Mesenteric fat pad (tissue), 1 donor: ENCODE measurements at regions not wholly inside any gene's neighbourhood (a gene's known extent, or its start where the extent isn't known, plus 50 kb on each side); places are given as distances from the start of the nearest gene placed in this dataset.
"Not testable (repeated sequence)": the region's sequence is repeated elsewhere in the genome, so short reads cannot be mapped to it uniquely, and the experiment has no call there.

ENCODE experiments used
- DNase-seq: peaks from one replicate; pipeline ENCODE4 v3.0.0-alpha.2; 2020; ENCODE audit warnings: low spot score
- donor health status: DM: yes; HTN: yes; CAD: no.

DNA sequence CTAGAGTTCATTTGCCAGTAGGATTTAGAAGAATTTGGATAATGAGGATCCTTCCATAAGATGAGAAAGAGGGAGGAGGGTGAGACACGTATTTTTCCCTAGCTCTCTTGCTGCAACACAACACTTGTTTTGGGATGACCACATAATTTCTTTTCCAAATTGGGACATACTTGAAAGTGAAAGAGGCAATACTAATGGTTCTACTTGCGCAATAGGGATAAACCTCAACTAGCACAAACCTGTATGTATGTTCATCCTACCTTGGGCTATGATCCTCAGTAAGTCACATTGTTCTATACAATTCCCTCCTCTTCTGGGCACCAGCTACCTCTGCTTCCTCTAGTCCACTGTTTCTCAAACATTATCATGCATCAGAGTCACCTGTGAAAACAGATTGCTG, 1208.8 kb upstream of the LRRTM1 start:
- no peak for DNase-seq

DNA sequence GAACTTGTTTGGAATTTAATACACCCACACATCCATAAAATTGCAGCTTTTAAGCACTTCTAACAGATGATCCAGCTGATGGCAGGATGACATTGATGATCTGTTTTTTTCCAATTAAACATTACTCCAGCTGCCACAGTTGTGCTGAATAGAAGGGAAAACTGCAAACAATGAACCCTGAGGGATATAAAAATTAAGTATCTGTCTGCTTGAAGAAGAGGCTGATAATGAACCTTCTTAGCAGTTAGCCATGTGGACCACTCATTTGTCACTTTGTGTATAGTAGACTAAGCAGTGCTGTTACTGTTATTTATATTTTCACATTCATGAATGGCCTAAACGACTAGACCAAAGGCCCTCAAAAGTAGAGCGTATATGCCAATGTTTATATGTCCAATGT, 1201.0 kb upstream of the LRRTM1 start:
- DNase-seq = no peak

DNA sequence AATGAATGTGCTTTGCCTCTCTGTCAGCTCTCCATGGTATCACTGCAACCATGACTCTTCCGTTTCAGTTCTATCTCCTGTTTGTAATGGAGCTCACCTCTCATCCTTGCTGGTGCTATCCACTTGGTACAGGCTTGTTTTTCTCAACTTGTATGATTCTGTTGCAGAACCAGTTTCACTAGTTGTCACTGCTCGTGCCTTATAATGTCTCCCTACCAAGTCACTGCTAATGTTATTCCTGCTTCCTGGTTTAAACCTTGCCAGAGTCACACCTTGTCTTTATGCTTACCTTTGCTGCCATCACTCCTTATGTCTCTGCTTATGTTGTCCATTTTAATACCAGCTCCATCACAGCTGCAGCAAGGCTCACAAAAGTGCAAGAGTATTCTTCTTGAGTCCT, 1191.0 kb upstream of the LRRTM1 start:
- DNase-seq = no peak

DNA sequence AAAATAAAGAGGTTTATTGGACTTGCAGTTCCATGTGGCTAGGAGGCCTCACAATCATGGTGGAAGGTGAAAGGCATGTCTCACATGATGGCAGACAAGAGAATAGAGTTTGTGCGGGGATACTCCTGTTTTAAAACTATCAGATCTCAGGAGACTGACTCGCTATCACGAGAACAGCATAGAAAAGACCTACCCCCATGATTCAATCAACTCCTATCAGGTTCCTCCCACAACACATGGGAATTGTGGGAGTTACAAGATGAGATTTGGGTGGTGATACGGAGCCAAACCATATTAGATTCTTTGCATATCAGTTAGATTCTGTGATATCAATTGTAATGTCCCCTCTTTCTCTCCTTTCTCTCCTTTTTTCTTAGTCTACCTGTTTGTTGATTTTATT, 1178.7 kb upstream of the LRRTM1 start:
- DNase-seq = no peak

DNA sequence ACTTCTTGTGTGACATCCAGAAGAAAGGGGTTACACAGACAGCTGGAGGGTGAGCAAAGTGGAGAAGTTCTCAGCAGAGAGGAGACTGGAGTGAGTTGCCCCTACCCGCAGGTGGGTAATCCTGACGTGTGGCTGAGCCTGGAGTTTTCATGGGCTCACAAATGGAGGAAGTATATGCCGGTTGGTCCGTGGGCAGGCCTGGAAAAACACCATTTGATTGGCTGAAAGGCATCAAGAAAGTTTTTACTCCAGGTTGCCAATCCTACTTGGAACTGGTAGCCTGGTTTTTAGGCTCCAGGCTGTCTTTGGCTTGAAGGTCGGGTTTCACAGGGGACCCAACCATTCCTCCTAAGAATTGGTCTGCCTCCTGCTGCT, 1177.4 kb upstream of the LRRTM1 start:
- no peak for DNase-seq

DNA sequence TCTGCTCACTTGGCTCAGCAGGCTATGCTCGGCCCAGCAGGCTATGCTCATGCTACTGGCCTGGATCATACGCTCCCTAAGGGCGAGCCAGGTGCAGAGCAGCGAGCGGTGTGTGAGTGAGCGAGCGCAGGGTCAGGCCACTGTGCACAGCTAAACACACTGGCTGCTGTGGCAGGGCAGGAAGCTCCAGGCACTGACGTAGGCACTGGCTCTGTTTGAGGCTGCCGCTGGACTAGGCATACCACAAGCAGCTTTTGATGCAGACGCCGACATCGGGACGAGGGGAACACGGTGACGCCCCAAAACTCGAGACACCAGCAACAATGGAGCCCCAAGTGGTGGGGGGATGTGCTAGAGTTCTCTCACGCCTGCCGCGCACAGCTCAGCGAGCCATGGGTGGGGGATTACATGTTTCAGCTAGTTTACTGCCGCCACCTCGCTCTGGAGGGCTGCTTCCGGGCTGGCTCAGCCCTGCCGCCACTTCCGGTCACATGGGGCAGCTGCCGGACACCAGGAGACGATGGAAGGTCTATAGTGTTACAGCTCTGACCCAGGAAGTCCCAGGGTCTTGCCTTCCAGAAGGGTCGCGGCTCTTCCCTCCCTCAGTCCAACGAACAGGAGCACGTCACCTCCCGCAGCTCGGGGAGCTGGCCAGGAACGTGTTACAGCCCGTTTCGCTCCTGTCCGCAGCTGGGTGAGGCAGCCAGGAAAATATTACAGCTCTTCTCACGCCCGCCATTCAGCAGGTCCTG, 1176.9 kb upstream of the LRRTM1 start:
- DNase-seq = no peak

DNA sequence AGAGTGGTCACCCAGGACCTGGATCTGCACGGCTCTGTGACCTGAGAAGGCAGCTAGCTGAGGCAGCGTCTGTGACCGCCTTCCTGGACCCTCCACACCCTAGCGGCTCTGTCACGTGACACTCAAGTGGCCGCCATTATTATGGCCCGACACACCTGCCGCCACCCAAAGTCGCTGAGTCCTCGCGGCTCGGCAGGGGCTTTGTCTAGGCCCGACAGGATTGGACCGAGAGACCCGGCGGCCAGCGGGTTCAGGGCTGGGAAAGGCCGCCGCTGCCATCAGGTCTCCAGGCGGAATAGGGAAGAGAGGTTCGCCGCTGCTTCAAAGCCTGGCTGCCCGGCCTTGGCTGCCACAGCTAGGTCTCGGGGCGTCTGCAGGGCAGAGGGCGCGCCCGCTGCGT, 1162.5 kb upstream of the LRRTM1 start:
- no peak for DNase-seq

DNA sequence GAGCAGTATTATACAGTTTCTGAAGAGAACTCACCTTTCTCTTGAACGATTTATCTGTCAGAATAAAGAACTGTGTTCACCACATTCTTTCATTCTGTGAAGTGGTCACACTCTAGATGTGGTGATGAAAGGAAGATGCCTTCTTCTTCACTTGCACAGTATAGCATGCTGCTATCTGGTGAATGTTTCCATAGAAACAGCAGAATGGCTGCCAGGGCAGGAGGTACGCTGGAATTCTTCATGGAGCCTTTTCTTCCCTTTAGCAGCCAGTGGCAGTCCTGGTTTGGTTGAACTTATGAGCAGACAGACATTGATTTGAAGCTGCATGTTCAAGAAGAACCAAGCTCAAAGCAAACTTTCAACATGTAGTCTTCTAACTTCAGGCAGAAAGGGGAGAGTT, 1157.9 kb upstream of the LRRTM1 start:
- DNase-seq = no peak

DNA sequence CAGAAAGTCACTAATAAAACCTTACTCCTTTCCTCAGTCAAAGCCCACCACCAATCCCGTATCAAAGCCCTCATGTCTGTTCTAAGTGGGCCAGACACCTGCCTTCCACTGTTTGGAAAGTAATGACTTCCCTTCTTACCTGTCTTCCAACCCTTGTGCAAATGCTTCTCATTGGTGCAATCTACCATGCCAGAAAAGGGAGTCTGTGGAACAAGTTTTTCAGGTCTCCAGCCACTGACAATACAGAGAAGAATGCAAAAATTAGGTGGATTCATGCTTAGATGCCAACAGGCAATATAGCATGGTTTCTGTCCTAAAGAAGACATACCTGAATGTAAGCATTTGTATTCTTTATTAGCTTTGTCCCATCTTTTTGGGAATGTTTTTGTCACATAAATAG, 1140.6 kb upstream of the LRRTM1 start:
- no peak for DNase-seq

DNA sequence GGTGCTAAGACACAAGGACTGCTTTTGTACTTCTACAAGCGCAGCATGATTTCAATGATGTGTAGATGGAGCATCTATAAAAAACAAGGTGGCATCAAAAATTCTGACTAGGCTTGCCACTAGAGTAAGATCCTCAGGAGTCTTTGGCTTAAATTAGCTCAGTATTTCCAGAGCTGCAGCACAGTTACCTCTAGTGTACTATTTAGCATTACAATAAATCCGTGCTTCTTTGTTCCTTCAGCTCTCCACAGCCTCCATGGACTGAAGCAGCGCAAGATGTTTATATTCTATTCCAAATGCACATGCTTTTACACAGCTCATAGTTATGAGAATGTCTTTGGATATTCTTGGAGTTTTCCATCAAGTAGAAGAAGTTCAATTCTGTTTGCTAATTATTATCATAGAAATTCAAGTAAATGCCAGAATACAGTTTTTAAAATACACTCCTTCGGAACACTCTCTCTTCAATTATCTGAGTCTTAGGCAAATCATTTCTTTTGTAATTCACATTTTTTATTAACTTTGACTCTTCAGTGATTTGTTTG, 1133.0 kb upstream of the LRRTM1 start:
- no peak for DNase-seq

DNA sequence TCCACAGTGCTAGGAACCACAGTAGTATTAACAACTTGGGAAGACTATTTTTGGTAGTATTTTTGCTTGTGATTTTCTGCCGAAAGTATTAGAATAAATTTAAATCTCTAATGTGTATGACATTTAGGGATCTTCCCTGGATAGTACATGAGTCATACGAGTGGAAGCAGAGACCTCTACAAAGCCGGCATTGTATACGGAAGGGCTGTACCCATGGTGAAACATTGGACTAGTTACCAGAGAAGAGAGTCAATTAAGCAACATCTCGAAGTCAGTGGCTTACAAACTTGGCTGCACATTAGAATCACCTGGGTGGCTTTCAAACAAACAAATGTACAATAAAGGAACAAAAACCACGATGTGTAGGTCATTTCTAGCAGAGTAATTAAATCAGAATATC, 1131.7 kb upstream of the LRRTM1 start:
- DNase-seq = no peak

DNA sequence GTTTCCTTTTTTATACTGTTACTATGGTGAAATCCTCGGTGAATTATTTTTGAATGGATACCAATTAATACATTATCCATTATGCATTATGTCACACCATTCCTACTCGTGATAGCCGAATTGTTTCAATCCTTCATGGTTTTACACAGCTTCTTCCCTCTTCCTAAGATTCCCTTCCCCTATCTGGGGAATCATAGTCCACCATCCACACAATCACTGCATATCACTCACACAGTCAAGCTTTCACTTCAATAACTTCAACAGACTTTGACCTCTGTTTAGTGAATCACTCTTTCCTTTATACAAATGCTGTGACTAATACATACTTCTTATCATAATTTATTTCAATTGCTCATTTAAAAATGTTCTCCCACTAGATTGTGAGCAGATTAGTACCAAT, 1108.1 kb upstream of the LRRTM1 start:
- no peak for DNase-seq

DNA sequence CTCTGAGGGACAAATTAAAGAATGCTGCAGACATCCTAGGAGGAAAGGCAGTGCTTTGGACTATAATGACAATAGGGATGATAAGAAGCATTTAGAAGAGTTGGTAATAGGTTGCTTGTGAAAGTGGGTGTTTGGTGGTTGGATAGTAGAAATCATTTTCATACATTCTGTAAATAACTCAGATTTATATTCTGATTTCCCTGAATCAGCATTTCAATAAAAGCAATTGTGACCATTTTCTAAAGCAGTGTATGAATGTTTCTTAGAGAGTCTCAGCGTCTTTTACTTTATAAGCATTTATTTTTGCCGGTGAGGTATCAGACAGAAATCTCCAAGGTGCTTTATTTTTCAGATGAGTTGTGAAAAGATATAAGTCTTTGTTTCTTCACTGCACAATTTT, 1099.0 kb upstream of the LRRTM1 start:
- DNase-seq = no peak

DNA sequence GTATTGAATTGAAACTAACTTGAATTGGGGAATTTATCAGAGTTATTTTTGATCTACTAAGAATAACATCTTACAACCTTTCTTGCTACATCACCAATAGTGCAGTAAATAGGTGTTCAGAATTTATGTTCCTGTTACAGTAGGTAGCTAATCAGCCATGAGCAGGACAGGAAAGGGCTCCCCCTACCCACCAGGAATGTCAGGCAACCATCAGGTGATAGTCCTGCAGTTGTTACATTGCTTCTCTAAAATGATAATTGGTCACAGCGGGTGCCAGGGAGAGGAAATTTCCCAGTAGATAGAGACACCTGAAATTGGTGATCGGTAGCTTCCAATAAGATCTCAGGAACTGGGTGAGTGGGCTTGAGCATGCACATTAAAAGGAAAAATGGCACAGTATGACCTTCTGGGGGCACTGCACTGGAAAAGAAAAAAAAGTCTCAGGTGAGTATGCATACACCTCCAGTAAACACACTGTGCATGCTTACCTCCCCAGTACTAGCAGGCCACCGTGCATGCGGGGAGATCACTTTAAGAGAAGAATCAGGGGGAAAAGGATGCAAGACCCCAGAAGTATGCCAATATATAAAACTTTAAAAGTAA, 1092.0 kb upstream of the LRRTM1 start:
- DNase-seq = no peak

DNA sequence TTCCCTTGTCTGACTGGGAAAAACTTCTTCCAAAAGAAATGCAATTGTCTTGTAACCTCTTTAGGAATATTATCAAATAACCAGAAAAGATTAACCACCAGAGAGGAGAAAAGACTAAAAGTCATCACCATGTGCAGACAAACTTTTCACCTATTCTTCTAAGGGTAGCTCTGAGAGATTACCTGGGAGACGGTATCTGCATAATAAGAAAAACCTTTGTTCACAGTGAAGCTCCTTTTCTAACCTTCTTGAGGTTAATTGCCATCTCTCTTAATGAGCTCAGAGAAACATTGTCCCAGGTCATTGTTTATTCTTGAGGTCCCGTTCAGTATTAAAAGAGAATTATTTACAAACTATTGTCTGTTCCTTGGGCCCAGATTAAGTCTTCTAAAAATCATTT, 1091.2 kb upstream of the LRRTM1 start:
- no peak for DNase-seq

DNA sequence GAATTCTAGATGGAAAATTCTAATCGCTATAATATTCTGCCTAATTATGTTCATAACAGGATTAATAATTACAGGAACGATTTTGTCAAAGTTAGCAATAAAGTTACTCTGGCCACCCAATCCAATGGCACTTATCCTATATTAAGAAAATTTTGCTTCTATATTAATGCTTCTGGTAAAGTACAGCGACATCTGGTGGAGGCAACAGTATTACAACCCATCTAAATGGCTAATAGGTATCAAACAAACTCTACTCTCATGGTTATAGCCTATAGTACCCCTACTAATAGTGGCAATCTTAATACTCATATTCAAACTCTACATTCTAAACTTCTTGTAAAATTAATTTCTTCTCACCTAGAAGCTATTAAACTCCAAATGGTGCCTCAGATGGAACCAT, 1084.7 kb upstream of the LRRTM1 start:
- no peak for DNase-seq

DNA sequence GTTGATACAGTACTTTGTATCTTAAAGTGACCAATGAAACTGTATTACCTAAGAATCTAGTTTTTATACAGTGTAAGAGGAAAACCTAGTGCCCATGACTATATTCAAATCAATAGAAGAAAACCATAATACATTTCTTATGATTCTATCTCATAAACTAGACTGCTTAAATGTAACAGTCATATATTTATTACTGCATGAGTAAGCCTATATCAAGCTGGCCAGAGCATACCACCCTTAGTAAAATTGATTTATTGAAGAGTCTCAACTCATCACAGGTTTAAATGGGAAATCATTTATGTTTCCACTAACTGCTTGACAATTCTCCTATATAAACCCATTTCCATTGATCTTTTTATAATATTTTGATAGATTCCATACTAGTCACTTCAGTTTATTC, 1059.2 kb upstream of the LRRTM1 start:
- no peak for DNase-seq

DNA sequence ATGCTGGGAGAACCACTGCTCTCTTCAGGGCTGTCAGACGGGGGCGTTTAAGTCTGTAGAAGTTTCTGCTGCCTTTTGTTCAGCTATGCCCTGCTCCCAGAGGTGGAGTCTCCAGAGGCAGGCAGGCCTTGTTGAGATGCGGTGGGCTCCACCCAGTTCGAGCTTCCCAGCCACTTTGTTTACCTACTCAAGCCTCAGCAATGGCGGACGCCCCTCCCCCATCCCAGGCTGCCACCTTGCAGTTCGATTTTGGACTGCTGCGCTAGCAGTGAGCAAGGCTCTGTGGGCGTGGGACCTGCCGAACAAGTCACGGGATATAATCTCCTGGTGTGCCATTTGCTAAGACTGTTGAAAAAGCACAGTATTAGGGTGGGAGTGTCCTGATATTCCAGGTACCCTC, 1057.9 kb upstream of the LRRTM1 start:
- DNase-seq = not testable (repeated sequence)

DNA sequence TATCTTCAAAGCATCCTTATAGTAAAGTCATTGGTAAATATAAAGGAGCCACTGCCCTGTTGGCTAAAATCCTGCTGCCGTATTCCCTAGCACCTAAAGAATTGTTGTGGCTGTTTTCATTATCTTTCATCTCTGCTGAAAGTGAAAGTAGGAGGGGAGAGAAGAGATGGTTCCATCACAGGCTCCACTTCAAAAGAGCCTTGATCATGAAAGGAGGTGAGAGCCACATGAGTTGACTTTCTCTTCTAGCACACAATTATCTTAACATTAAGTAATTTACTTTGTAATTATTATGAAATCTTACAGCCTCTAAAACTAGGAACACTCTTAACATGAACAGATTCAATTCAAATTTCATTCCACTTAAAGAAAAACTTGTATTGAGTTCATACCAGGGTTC, 1050.9 kb upstream of the LRRTM1 start:
- DNase-seq = no peak

DNA sequence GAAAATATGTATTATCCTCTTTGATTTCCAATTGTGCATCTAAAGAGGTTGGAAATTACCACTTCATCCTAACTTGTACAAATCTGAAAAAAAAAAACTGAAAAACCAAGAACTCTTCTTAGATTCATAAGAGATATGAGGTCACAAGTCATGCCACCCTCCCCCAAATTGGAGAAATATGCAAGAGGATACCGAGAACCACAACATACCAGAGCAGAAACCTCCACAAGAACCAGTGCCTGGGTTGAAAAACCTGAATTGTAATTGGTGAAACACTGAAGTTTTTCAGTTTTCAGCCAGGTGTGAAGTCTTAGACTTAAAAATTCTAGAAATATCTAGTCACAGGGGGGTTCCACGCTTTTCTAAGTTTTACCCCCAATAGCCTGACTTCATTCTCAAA, 1029.5 kb upstream of the LRRTM1 start:
- DNase-seq = no peak

DNA sequence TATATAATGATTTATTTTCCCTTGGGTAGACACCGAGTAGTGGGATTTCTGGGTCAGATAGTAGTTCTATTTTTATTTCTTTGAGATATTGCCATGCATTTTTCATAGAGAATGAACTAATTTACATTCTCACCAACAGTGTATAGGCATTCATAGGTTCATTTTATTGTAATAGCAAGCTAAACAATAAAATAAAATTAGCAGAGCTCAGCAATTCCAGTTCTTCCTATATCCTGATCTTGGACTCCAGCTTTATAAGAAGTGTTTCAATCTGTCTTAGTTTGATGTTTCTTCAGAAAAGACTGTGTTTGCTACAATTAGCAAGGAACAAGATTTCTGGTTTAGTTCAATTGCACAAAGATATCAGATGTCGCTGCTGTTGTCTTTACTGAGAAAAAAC, 1024.4 kb upstream of the LRRTM1 start:
- DNase-seq = no peak

DNA sequence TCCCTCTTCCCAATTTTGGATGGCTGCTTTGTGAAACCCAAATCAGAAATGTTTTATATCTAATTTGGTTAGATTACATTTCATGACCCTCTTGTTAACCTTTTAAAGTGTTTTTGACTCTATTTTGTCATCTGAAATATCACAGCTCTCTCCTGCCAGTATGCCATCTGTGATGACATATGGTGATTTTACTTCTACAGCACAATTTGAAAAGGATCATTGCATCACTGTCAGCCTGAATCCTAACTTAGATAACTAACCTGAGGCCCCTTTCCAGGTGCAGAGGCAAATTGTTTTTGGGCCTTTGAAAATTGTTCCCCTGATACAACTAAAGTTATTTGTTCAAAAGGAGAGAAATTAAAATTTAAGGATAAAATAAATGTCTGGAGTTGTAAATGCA, 1023.4 kb upstream of the LRRTM1 start:
- DNase-seq = no peak

DNA sequence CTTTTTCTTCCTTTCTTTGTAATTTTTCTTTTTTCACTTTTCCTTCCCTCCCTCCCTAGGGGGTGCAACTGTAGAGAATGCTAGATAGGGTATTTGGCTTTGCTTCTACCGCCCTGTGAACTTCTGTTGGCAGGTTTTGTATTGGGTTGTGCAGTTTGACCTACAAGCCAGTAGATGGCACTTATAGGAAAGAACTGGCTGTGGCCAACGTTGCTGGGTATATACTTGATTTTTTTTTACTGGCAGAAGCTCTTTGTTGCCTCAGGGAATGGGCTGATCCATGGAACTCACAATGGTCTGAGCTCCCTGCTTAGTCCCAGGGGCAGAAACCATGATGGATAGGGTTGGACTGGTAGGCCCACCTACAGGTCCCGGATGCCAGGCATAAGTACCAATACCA, 1019.5 kb upstream of the LRRTM1 start:
- DNase-seq = no peak
